K562 (cell line): ENCODE measurements at regions not wholly inside any gene's neighbourhood (a gene's known extent, or its start where the extent isn't known, plus 50 kb on each side); places are given as distances from the start of the nearest gene placed in this dataset.

ENCODE experiments used
- ATAC-seq: fragments of 200-7000 bp; cut with Tn5 transposase; 3 replicates; pipeline ENCODE4 v1.9.1; 2020; ENCODE audit warnings: moderate library complexity
- BruUV-seq: library from RNA; stranded (reverse); fragments of 400-500 nt; replicated peaks from 2 replicates; lab custom pipeline; 2021; lab: Mats Ljungman, UMichigan
- CTCF ChIA-PET: fragments of 300-600 bp; formaldehyde crosslinking; extraction: SDS; loops from one replicate; lab custom pipeline; 2021; ENCODE audit warnings: low intra/inter-chr PET ratio; lab: Yijun Ruan, JAX
- POLR2A ChIA-PET: fragments of 300-600, 350-650 bp; sonication (Branson Sonifier 250); formaldehyde crosslinking; extraction: SDS; loops from one replicate; lab custom pipeline; 2021; ENCODE audit warnings: antibody characterized with exemption, inconsistent platforms; lab: Yijun Ruan, JAX
- DNase-seq, 4 experiments: peaks; one replicate each; pipeline versions ENCODE4 v3.0.0 to v3.0.0-alpha.2; 2011 to 2018; ENCODE audit warnings: low spot score in 3 of 4, mixed read lengths in 3 of 4; ENCODE audit errors: extremely low read depth in 1 of 4
- FAIRE-seq: peaks from 2 replicates; lab custom pipeline; 2011; peaks lifted over from hg19 to GRCh38; lab: Jason Lieb, UNC
- H2AFZ ChIP-seq: 2 replicates; pipeline ENCODE4 v1.6.0; 2011; ENCODE audit warnings: low read depth, low read length, control low read depth, inconsistent platforms
- H3K27ac ChIP-seq: fragments of 200-600 bp; 3 replicates; pipeline ENCODE4 v1.8.0; 2011; ENCODE audit warnings: low read depth, mild to moderate bottlenecking, control low read depth, inconsistent platforms, low read length, moderate library complexity, mixed read lengths; ENCODE audit errors: extremely low read depth
- H3K27me3 ChIP-seq, 2 experiments: fragments of 300-600 bp in 1 of 2; 2 replicates in 1 of 2; 3 replicates in 1 of 2; pipeline versions ENCODE4 v1.6.0 to v1.8.0; 2011; ENCODE audit warnings: inconsistent platforms in 2 of 2, low read length in 2 of 2, mild to moderate bottlenecking in 1 of 2, mixed read lengths in 1 of 2, moderate library complexity in 1 of 2; ENCODE audit not compliant: control insufficient read depth in 2 of 2, insufficient read depth in 2 of 2
- H3K36me3 ChIP-seq: fragments of 300-600 bp; 3 replicates; pipeline ENCODE4 v1.8.0; 2011; ENCODE audit warnings: mild to moderate bottlenecking, low read length, inconsistent platforms; ENCODE audit not compliant: control insufficient read depth, insufficient read depth
- H3K4me1 ChIP-seq, 2 experiments: fragments of 200-600 bp in 1 of 2; replicated peaks in 1 of 2; 2 replicates in 1 of 2; 3 replicates in 1 of 2; pipeline versions ENCODE4 v1.5.1 to v1.8.0; 2011; ENCODE audit warnings: inconsistent platforms in 2 of 2, low read length in 2 of 2, mild to moderate bottlenecking in 1 of 2, mixed read lengths in 1 of 2, moderate library complexity in 1 of 2; ENCODE audit not compliant: control insufficient read depth in 2 of 2, insufficient read depth in 2 of 2
- H3K4me2 ChIP-seq: 2 replicates; pipeline ENCODE4 v1.6.1; 2011; ENCODE audit warnings: low read length, control low read depth, inconsistent platforms, mixed read lengths; ENCODE audit not compliant: insufficient read depth
- H3K4me3 ChIP-seq: fragments of 200-600 bp; sonication (generic), shearing (Covaris generic); 2 replicates; pipeline ENCODE4 v1.5.1; 2016; ENCODE audit warnings: control low read depth, inconsistent platforms
- H3K79me2 ChIP-seq: fragments of 200-600 bp; 3 replicates; pipeline ENCODE4 v1.8.0; 2011; ENCODE audit warnings: low read length, inconsistent platforms; ENCODE audit not compliant: control insufficient read depth, insufficient read depth
- H3K9ac ChIP-seq, 2 experiments: 2 replicates each; pipeline versions ENCODE4 v1.6.0 to v1.6.1; 2011; ENCODE audit warnings: low read depth in 2 of 2, low read length in 2 of 2, control low read depth in 1 of 2, inconsistent platforms in 1 of 2, mild to moderate bottlenecking in 1 of 2, mixed read lengths in 1 of 2; ENCODE audit not compliant: insufficient read depth in 1 of 2
- H3K9me1 ChIP-seq: one replicate; pipeline ENCODE4 v1.6.0; 2011; ENCODE audit warnings: inconsistent platforms, mild to moderate bottlenecking, low read length, moderate library complexity; ENCODE audit not compliant: control insufficient read depth, insufficient read depth
- H3K9me3 ChIP-seq: replicated peaks from 2 replicates; pipeline ENCODE4 v1.5.1; 2011; ENCODE audit warnings: low read depth, low read length, inconsistent platforms; ENCODE audit not compliant: control insufficient read depth, insufficient read depth
- H4K20me1 ChIP-seq: replicated peaks from 2 replicates; pipeline ENCODE4 v1.6.1; 2011; ENCODE audit warnings: low read length, inconsistent platforms, mixed read lengths; ENCODE audit not compliant: control insufficient read depth, insufficient read depth
- CHCHD3 ChIP-seq: fragments of 250-450 bp; sonication (Bioruptor Pico); IDR thresholded peaks from 2 replicates; pipeline ENCODE4 v2.1.2; 2022; ENCODE audit warnings: mild to moderate bottlenecking
- DDX20 ChIP-seq: fragments of 450-650 bp; IDR thresholded peaks from 2 replicates; pipeline ENCODE4 v1.6.1; 2016; ENCODE audit warnings: missing genetic modification characterization, low read depth, mild to moderate bottlenecking, missing compliant biosample characterization, moderate library complexity
- TBP ChIP-seq: optimal IDR thresholded peaks from 2 replicates; pipeline ENCODE3; 2011; ENCODE audit warnings: low read depth, low read length, improper control_type of control experiment
- THRAP3 ChIP-seq: fragments of 450-650 bp; IDR thresholded peaks from 2 replicates; pipeline ENCODE4 v1.6.1; 2016; ENCODE audit warnings: mild to moderate bottlenecking, inconsistent platforms, borderline replicate concordance
- ZNF143 ChIP-seq: sonication (generic); formaldehyde crosslinking; IDR thresholded peaks from 2 replicates; pipeline ENCODE4 v1.9.0; 2022; ENCODE audit warnings: mild to moderate bottlenecking, missing genetic modification reagents
- ZNF431 ChIP-seq: sonication (generic); formaldehyde crosslinking; IDR thresholded peaks from 2 replicates; pipeline ENCODE4 v1.8.0; 2022; ENCODE audit warnings: mild to moderate bottlenecking, missing genetic modification reagents
- WGBS: fragments of 100-300 bp; shearing (Covaris generic); methylation state at CpG from one replicate; pipeline ENCODE4 v1.1.6; 2016; ENCODE audit warnings: low coverage, mixed read lengths; ENCODE audit not compliant: insufficient coverage; ENCODE audit errors: missing lambda C conversion rate; 5-methylcytosine and 5-hydroxymethylcytosine counted together
- in situ Hi-C: fragments of 300-500 bp; cut with MboI; formaldehyde crosslinking; loops from 4 replicates; pipeline ENCODE4 v1.15.0; 2018; ENCODE audit warnings: inconsistent platforms, mixed read lengths
- intact Hi-C: fragments of 100-400 bp; cut with micrococcal nuclease; formaldehyde crosslinking; loops from 2 replicates; pipeline ENCODE4 v1.14.2; 2022
- TF ChIP-seq, protein P1 (sequence below): sonication (generic); formaldehyde crosslinking; IDR thresholded peaks from 2 replicates; pipeline ENCODE4 v1.8.1; 2023; ENCODE audit warnings: mild to moderate bottlenecking, missing genetic modification reagents

- no peak for TF ChIP-seq ZNF143 (CRISPR knock-in tag)
- TF ChIP-seq DDX20 (tag) = no peak
- no peak for TF ChIP-seq CHCHD3
- TF ChIP-seq, protein P1, sequence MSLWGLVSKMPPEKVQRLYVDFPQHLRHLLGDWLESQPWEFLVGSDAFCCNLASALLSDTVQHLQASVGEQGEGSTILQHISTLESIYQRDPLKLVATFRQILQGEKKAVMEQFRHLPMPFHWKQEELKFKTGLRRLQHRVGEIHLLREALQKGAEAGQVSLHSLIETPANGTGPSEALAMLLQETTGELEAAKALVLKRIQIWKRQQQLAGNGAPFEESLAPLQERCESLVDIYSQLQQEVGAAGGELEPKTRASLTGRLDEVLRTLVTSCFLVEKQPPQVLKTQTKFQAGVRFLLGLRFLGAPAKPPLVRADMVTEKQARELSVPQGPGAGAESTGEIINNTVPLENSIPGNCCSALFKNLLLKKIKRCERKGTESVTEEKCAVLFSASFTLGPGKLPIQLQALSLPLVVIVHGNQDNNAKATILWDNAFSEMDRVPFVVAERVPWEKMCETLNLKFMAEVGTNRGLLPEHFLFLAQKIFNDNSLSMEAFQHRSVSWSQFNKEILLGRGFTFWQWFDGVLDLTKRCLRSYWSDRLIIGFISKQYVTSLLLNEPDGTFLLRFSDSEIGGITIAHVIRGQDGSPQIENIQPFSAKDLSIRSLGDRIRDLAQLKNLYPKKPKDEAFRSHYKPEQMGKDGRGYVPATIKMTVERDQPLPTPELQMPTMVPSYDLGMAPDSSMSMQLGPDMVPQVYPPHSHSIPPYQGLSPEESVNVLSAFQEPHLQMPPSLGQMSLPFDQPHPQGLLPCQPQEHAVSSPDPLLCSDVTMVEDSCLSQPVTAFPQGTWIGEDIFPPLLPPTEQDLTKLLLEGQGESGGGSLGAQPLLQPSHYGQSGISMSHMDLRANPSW (CRISPR knock-in tag) = no peak
- no peak for TF ChIP-seq ZNF431 (CRISPR knock-in tag)
- no peak for TF ChIP-seq THRAP3
Measured at GRCh38 chr11:112525844-112526590, 265.4 kb upstream of the PLET1 start (continued).

- in situ Hi-C loops = no loop called here
- ChIA-PET POLR2A (no interaction called here), CTCF (no interaction called here)
- no peak overlapping the region for H3K4me2 ChIP-seq
- no peaks in the 10 kb centered on the region for H3K79me2 ChIP-seq
- no peaks in the 10 kb centered on the region for H4K20me1 ChIP-seq
- ATAC-seq (no peak), FAIRE-seq (no peak), DNase-seq (no peak)
- no peak overlapping the region for H3K27ac ChIP-seq
- no peaks in the 10 kb centered on the region for H3K4me1 ChIP-seq
- no peak for TF ChIP-seq TBP
- peaks cover 0 to 21% of the 10 kb centered on the region in 2 experiments; a peak in 2 of 5 replicates for H3K27me3 ChIP-seq
- no peak overlapping the region for H3K9ac ChIP-seq
- WGBS = 0% methylated on average over 2 of the region's 2 CpGs
- H3K36me3 ChIP-seq = no peaks in the 10 kb centered on the region
- no peaks in the 10 kb centered on the region for H3K9me1 ChIP-seq
- no TSS peak for BruUV-seq
- H3K4me3 ChIP-seq = no peak overlapping the region
- intact Hi-C loops = no loop called here
- no peaks in the 10 kb centered on the region for H3K9me3 ChIP-seq
- no peak overlapping the region for H2AFZ ChIP-seq
Measured at GRCh38 chr11:112526699-112527416, 266.2 kb upstream of the PLET1 start.
